Caco-2 (cell line): ENCODE measurements at regions not wholly inside any gene's neighbourhood (a gene's known extent, or its start where the extent isn't known, plus 50 kb on each side); places are given as distances from the start of the nearest gene placed in this dataset.
"Not testable (repeated sequence)": the region's sequence is repeated elsewhere in the genome, so short reads cannot be mapped to it uniquely, and the experiment has no call there.

ENCODE experiments used
- BruUV-seq: library from RNA; stranded (reverse); fragments of 400-500 nt; replicated peaks from 2 replicates; lab custom pipeline; 2021; lab: Mats Ljungman, UMichigan
- CTCF ChIA-PET: fragments of 300-600 bp; sonication (Branson Sonifier 250); formaldehyde crosslinking; loops from one replicate; lab custom pipeline; 2022; ENCODE audit warnings: antibody characterized with exemption; lab: Charles Lee
- POLR2A ChIA-PET: fragments of 300-600 bp; sonication (Branson Sonifier 250); formaldehyde crosslinking; loops from one replicate; lab custom pipeline; 2022; ENCODE audit warnings: antibody characterized with exemption; lab: Charles Lee
- DNase-seq, 2 experiments: peaks; one replicate each; pipeline versions ENCODE4 v3.0.0 to v3.0.0-alpha.2; 2020 to 2022
- H3K27me3 ChIP-seq: replicated peaks from 2 replicates; pipeline ENCODE4 v1.6.0; 2011; ENCODE audit warnings: low read length; ENCODE audit not compliant: control insufficient read depth, insufficient read depth
- H3K36me3 ChIP-seq: 2 replicates; pipeline ENCODE4 v1.5.1; 2011; ENCODE audit warnings: low read length; ENCODE audit not compliant: control insufficient read depth, insufficient read depth
- H3K4me1 ChIP-seq: fragments of 250-450 bp; sonication (Bioruptor Pico); 2 replicates; pipeline ENCODE4 v1.5.1; 2020; ENCODE audit warnings: mild to moderate bottlenecking
- H3K4me3 ChIP-seq: 2 replicates; pipeline ENCODE4 v1.5.1; 2011; ENCODE audit warnings: low read depth, mild to moderate bottlenecking, control low read depth, low read length
- H3K9me3 ChIP-seq: fragments of 250-450 bp; sonication (Bioruptor Pico); 2 replicates; pipeline ENCODE4 v1.5.1; 2020; ENCODE audit warnings: mild to moderate bottlenecking, moderate library complexity
- H3K27ac Mint-ChIP-seq: one replicate; pipeline ENCODE4 v1.8.0; 2022; ENCODE audit warnings: mixed read lengths; ENCODE audit not compliant: unreplicated experiment
- H3K27me3 Mint-ChIP-seq: one replicate; pipeline ENCODE4 v1.8.0; 2022; ENCODE audit warnings: mixed read lengths; ENCODE audit not compliant: insufficient read depth, unreplicated experiment
- H3K36me3 Mint-ChIP-seq: one replicate; pipeline ENCODE4 v1.8.0; 2022; ENCODE audit warnings: mild to moderate bottlenecking, mixed read lengths; ENCODE audit not compliant: insufficient read depth, unreplicated experiment
- H3K4me1 Mint-ChIP-seq: one replicate; pipeline ENCODE4 v1.8.0; 2022; ENCODE audit warnings: low read depth, mixed read lengths; ENCODE audit not compliant: unreplicated experiment
- H3K4me3 Mint-ChIP-seq: one replicate; pipeline ENCODE4 v1.8.0; 2022; ENCODE audit warnings: mild to moderate bottlenecking, moderate library complexity, mixed read lengths; ENCODE audit not compliant: unreplicated experiment
- H3K9me3 Mint-ChIP-seq: one replicate; pipeline ENCODE4 v1.8.0; 2022; ENCODE audit warnings: mixed read lengths; ENCODE audit not compliant: unreplicated experiment
- intact Hi-C: fragments of 100-400 bp; cut with micrococcal nuclease; formaldehyde crosslinking; loops from one replicate; pipeline ENCODE4 v1.10.0; 2022; ENCODE audit not compliant: unreplicated experiment
- TF ChIP-seq, protein P1 (sequence below), 2 experiments: fragments of 200-600 bp in 1 of 2; IDR thresholded peaks; 1 replicate in 1 of 2; 2 replicates in 1 of 2; pipeline versions ENCODE4 v1.5.1 to v1.8.0; 2011 to 2022; ENCODE audit warnings: antibody characterized with exemption in 1 of 2, control low read depth in 1 of 2, inconsistent platforms in 1 of 2, low read depth in 1 of 2, low read length in 1 of 2, mild to moderate bottlenecking in 1 of 2, moderate library complexity in 1 of 2; ENCODE audit not compliant: insufficient read depth in 1 of 2, severe bottlenecking in 1 of 2, unreplicated experiment in 1 of 2

DNA sequence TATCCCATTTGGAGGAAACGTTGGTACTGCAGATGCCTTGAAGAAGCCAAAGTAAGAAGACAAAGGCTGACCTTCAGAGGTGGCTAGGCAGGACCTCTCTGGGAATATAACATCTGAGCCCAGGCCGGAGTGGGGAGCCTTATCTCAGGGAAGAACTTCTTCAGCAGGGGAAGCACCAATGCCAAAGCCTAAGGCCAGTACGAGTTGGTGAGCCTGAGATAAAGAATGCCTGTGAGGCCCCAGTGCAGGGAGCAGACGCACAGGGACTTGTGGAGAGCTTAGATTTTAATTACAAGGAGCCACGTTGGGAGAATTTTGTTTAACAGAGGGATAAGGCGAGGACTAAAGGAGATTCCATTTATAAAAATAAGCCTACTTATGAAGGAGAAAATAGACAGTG is 468.8 kb upstream of the RUNX1 start:
- POLR2A ChIA-PET = no interaction called here
- Histone ChIP-seq H3K9me3 (no peaks in the 10 kb centered on the region), H3K27me3 (no peaks in the 10 kb centered on the region), H3K4me1 (peaks cover 16% of the 10 kb centered on the region), H3K4me3 (no peak overlapping the region), H3K36me3 (no peaks in the 10 kb centered on the region)
- Mint-ChIP-seq H3K27ac (no peak overlapping the region), H3K4me1 (peaks cover 14% of the 10 kb centered on the region), H3K4me3 (no peak overlapping the region), H3K27me3 (no peaks in the 10 kb centered on the region), H3K36me3 (no peaks in the 10 kb centered on the region), H3K9me3 (no peaks in the 10 kb centered on the region)
- intact Hi-C loops = no loop called here
- DNase-seq = no peak
- CTCF ChIA-PET = no interaction called here
- TF ChIP-seq, protein P1, sequence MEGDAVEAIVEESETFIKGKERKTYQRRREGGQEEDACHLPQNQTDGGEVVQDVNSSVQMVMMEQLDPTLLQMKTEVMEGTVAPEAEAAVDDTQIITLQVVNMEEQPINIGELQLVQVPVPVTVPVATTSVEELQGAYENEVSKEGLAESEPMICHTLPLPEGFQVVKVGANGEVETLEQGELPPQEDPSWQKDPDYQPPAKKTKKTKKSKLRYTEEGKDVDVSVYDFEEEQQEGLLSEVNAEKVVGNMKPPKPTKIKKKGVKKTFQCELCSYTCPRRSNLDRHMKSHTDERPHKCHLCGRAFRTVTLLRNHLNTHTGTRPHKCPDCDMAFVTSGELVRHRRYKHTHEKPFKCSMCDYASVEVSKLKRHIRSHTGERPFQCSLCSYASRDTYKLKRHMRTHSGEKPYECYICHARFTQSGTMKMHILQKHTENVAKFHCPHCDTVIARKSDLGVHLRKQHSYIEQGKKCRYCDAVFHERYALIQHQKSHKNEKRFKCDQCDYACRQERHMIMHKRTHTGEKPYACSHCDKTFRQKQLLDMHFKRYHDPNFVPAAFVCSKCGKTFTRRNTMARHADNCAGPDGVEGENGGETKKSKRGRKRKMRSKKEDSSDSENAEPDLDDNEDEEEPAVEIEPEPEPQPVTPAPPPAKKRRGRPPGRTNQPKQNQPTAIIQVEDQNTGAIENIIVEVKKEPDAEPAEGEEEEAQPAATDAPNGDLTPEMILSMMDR (IDR thresholded peaks at IDR 0.05; ENCODE audit: insufficient read depth in 1 of 2, low read depth in 1 of 2, low read length in 1 of 2, severe bottlenecking in 1 of 2, unreplicated experiment in 1 of 2) = no peak
- no TSS peak for BruUV-seq

DNA sequence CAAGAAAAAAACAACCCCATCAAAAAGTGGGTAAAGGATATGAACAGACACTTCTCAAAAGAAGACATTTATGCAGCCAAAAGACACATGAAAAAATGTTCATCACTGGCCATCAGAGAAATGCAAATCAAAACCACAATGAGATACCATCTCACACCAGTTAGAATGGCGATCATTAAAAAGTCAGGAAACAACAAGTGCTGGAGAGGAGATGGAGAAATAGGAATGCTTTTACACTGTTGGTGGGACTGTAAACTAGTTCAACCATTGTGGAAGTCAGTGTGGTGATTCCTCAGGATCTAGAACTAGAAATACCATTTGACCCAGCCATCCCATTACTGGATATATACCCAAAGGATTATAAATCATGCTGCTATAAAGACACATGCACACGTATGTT is 467.2 kb upstream of the RUNX1 start:
- H3K36me3 Mint-ChIP-seq, H3K27me3 Mint-ChIP-seq, H3K27ac Mint-ChIP-seq, POLR2A ChIA-PET, H3K9me3 Mint-ChIP-seq, H3K4me3 Mint-ChIP-seq, H3K4me3 ChIP-seq, CTCF ChIA-PET, H3K9me3 ChIP-seq, H3K36me3 ChIP-seq, DNase-seq, intact Hi-C loops, H3K27me3 ChIP-seq, BruUV-seq: not testable (repeated sequence)
- H3K4me1 ChIP-seq = peaks cover 19% of the 10 kb centered on the region
- H3K4me1 Mint-ChIP-seq = peaks cover 20% of the 10 kb centered on the region

DNA sequence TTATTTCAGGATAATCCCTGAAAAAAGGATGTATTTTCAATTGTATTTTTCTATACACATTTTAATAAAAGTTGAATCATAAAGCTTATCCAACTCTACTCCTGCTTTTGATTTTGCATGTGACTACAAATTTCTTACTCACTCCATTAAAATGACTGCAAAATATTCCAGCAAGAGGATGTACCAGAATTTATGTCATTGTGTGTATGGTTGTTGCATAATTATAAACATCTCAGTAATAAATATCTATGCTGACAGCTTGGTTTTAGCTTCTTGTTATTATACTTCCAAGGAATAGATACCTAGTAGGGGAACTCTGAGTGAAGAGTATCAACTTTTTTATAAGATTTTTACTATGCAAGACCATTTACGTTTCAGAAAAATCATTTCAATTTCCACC is 463.2 kb upstream of the RUNX1 start:
- intact Hi-C loops = no loop called here
- Histone ChIP-seq H3K4me3 (no peak overlapping the region), H3K27me3 (no peaks in the 10 kb centered on the region), H3K36me3 (no peaks in the 10 kb centered on the region), H3K9me3 (no peaks in the 10 kb centered on the region), H3K4me1 (peaks cover 13% of the 10 kb centered on the region)
- no TSS peak for BruUV-seq
- H3K27ac Mint-ChIP-seq = no peak overlapping the region
- CTCF ChIA-PET = no interaction called here
- TF ChIP-seq, protein P1 (IDR thresholded peaks at IDR 0.05; ENCODE audit: insufficient read depth in 1 of 2, low read depth in 1 of 2, low read length in 1 of 2, severe bottlenecking in 1 of 2, unreplicated experiment in 1 of 2) = no peak
- POLR2A ChIA-PET = no interaction called here
- no peak for DNase-seq
- no peak overlapping the region for H3K4me3 Mint-ChIP-seq
- peaks cover 8% of the 10 kb centered on the region for H3K4me1 Mint-ChIP-seq
- H3K9me3 Mint-ChIP-seq = no peaks in the 10 kb centered on the region
- H3K36me3 Mint-ChIP-seq = no peaks in the 10 kb centered on the region
- H3K27me3 Mint-ChIP-seq = no peaks in the 10 kb centered on the region

DNA sequence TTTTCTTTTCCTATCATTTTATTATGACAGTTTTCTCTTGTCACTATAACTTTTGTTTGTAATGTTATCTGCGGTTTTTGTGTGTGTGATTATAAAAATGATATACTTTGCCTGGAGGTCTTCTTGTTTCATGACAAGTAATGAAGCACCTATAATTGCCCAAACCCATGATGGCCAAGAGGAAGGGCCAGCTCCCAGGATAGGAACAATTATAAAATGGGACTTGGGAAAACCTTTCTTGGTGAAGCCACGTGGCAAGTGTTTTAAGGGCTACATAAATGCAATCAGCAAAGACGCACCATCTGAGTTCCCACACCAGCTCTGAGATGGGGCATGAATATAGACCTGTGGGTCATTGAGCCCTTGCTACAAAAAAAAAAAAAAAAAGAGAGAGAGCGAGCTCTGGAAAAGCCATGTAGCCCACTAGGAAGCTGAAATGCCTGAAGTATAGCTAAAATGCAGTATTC is 462.6 kb upstream of the RUNX1 start:
- intact Hi-C loops = no loop called here
- CTCF ChIA-PET = no interaction called here
- Histone ChIP-seq H3K4me1 (peaks cover 16% of the 10 kb centered on the region), H3K27me3 (no peaks in the 10 kb centered on the region), H3K4me3 (no peak overlapping the region), H3K36me3 (no peaks in the 10 kb centered on the region), H3K9me3 (no peaks in the 10 kb centered on the region)
- DNase-seq = no peak
- H3K27ac Mint-ChIP-seq = no peak overlapping the region
- no peaks in the 10 kb centered on the region for H3K9me3 Mint-ChIP-seq
- H3K27me3 Mint-ChIP-seq = no peaks in the 10 kb centered on the region
- peaks cover 14% of the 10 kb centered on the region for H3K4me1 Mint-ChIP-seq
- TF ChIP-seq, protein P1 (IDR thresholded peaks at IDR 0.05; ENCODE audit: insufficient read depth in 1 of 2, low read depth in 1 of 2, low read length in 1 of 2, severe bottlenecking in 1 of 2, unreplicated experiment in 1 of 2) = no peak
- no TSS peak for BruUV-seq
- H3K4me3 Mint-ChIP-seq = no peak overlapping the region
- no peaks in the 10 kb centered on the region for H3K36me3 Mint-ChIP-seq
- POLR2A ChIA-PET = no interaction called here
